BJ (cell line): ENCODE measurements at regions not wholly inside any gene's neighbourhood (a gene's known extent, or its start where the extent isn't known, plus 50 kb on each side); places are given as distances from the start of the nearest gene placed in this dataset.

Source experiments
- CTCF ChIA-PET: fragments of 350-600 bp; formaldehyde crosslinking; extraction: SDS; loops from one replicate; lab custom pipeline; 2021; ENCODE audit warnings: antibody characterized with exemption, inconsistent platforms; lab: Yijun Ruan, JAX
- POLR2A ChIA-PET: fragments of 300-600 bp; sonication (Branson Sonifier 250); formaldehyde crosslinking; extraction: SDS; loops from one replicate; lab custom pipeline; 2021; ENCODE audit warnings: antibody characterized with exemption; lab: Charles Lee
- DNase-seq: peaks from one replicate; pipeline ENCODE4 v3.0.0-alpha.2; 2011; ENCODE audit warnings: low read depth
- H3K27me3 ChIP-seq: 2 replicates; pipeline ENCODE4 v1.6.0; 2011; ENCODE audit warnings: low read length; ENCODE audit not compliant: control insufficient read depth, insufficient read depth
- H3K36me3 ChIP-seq: 2 replicates; pipeline ENCODE4 v1.5.1; 2011; ENCODE audit warnings: low read length; ENCODE audit not compliant: control insufficient read depth, insufficient read depth
- H3K4me3 ChIP-seq: 2 replicates; pipeline ENCODE4 v1.5.1; 2011; ENCODE audit warnings: low read depth, mild to moderate bottlenecking, control low read depth, low read length
- TF ChIP-seq, protein P1 (sequence below): IDR thresholded peaks from 2 replicates; pipeline ENCODE4 v1.5.1; 2011; ENCODE audit warnings: low read depth, mild to moderate bottlenecking, control low read depth, inconsistent platforms, low read length, moderate library complexity; ENCODE audit not compliant: insufficient read depth

DNA sequence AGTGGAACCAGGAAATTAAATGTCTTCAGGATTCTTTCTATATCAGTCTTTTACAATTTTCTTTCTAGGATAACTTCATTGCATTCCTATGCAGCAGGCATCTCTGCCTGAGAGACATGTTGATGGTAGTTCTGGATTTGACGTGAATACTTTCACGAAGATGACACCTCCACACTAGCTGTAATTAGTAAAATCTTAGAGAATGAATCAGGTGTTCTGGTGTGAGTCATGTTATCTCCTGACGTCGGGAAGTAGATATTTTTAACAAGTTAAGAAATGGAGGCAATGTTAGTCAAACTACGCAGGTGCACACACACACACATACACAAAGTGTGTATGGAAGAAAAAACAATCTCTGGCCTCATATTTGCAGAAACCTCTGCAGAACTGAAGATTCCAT is 1661.3 kb upstream of the MIR17HG start:
- TF ChIP-seq, protein P1, sequence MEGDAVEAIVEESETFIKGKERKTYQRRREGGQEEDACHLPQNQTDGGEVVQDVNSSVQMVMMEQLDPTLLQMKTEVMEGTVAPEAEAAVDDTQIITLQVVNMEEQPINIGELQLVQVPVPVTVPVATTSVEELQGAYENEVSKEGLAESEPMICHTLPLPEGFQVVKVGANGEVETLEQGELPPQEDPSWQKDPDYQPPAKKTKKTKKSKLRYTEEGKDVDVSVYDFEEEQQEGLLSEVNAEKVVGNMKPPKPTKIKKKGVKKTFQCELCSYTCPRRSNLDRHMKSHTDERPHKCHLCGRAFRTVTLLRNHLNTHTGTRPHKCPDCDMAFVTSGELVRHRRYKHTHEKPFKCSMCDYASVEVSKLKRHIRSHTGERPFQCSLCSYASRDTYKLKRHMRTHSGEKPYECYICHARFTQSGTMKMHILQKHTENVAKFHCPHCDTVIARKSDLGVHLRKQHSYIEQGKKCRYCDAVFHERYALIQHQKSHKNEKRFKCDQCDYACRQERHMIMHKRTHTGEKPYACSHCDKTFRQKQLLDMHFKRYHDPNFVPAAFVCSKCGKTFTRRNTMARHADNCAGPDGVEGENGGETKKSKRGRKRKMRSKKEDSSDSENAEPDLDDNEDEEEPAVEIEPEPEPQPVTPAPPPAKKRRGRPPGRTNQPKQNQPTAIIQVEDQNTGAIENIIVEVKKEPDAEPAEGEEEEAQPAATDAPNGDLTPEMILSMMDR: no peak

DNA sequence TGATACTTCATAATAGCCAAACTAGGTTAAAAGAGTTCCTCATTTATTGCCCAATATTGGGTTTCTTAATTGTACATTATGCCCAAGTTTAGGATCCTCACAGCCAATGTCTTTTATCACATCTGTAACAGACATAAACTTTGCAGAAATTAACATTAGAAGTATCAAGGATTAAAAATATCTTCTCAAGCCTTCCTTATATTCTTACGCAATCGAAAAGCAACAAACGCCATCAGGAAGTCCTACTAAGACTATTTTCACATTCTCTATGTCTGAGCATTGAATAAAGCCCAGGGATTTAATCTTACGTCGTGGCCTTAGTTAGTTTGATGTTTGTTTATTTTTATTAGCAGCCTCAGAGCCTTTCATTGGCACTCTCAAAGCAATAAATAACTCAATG is 1660.4 kb upstream of the MIR17HG start:
- POLR2A ChIA-PET: no interaction called here
- H3K27me3 ChIP-seq: no peaks in the 10 kb centered on the region
- DNase-seq: no peak
- H3K36me3 ChIP-seq: no peaks in the 10 kb centered on the region
- TF ChIP-seq, protein P1: no peak
- CTCF ChIA-PET: no interaction called here
- H3K4me3 ChIP-seq: no peak overlapping the region

More for the DNA sequence above, 1661.3 kb upstream of the MIR17HG start:
- CTCF ChIA-PET: interaction anchor here (0.6 kb wide), 1 partner anchor 1400 kb away, joined by 4 read pairs; no protein-coding TSS in a partner anchor
- POLR2A ChIA-PET: no interaction called here
- Histone ChIP-seq H3K36me3 (no peaks in the 10 kb centered on the region), H3K4me3 (no peak overlapping the region), H3K27me3 (no peaks in the 10 kb centered on the region)
- DNase-seq: no peak

DNA sequence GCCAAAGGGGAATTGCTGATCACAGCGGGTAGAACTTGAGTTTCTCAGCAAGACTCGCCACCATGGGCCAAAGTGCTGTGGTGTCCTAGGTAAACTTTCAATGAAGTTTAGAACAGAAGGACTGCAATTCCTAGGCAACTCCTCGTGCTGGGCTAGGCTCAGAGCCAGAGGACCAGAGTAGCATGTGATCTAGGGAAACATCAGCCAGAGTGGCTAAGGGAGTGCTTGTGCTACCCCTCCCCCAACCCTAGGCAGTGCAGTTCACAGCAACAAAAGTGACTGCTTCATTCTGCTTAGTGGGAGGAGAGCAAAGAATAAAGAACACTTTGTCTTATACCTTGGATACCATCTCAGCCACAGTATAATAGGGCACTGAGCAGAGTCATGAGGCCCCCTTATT is 1658.6 kb upstream of the MIR17HG start:
- no peak overlapping the region for H3K4me3 ChIP-seq
- TF ChIP-seq, protein P1: no peak
- DNase-seq: no peak
- ChIA-PET CTCF (no interaction called here), POLR2A (no interaction called here)
- H3K27me3 ChIP-seq: no peaks in the 10 kb centered on the region
- H3K36me3 ChIP-seq: no peaks in the 10 kb centered on the region

DNA sequence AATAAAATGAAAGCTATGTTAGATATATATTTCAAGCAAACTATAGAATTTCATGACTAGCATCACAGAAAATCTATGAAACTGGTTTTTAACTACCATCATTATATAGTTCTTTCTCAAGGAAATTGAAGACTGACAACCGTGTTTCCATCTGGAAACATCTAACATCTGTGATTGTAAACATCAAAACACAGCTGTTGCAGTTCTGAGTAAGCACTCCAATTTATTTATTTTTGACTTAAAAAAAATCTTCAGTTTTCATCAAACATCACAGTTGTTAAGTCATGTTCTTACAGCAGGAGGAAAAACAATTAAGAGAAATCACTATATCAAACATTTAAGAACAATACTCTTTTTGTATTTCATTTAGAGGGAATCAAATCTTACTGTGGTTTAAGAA is 1653.0 kb upstream of the MIR17HG start:
- CTCF ChIA-PET: no interaction called here

DNA sequence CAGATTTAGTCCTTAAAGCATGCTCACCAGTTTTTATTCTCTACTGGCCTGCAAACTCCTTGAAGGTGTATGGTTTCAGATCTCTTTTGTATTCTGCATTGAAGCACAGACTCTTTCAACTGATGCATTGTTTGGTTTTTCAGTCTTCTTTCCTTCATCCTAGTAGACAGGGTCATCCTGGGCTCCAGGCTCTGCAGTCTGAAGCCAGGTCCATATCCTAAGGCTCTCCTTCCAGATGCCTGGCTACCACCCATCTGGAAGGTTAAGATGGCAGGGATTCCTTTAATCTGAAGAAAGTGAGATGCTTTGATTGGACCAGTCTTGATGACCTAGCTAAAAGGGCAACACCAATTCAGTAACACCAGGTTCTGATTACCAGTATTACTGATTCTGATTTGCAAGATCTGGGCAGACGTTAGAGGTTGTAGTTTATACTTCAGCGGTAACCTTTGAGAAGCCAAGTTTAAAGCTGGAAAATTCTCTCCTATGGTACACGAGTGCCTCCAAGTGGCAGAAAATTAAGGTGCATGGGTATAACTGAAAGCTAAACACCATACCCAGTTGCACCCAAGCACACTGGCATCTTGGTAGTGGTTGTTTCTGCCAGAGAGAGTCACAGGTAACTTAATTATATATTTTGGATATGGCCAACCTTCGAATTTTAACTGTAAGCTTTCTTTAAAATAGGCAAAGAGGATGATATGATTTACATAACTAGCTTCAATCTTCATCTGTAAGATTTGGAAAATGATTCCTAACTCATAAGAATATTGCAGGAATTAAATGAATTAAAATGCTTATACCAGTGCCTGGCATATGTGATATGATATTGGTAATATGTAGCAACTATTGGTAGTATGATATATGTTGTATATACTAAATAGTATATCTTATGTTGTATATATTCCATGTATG is 1651.9 kb upstream of the MIR17HG start:
- DNase-seq: no peak
- H3K4me3 ChIP-seq: no peak overlapping the region
- CTCF ChIA-PET: no interaction called here
- TF ChIP-seq, protein P1: no peak
- POLR2A ChIA-PET: no interaction called here
- H3K36me3 ChIP-seq: no peaks in the 10 kb centered on the region
- H3K27me3 ChIP-seq: no peaks in the 10 kb centered on the region

More for the DNA sequence above, 1653.0 kb upstream of the MIR17HG start:
- Histone ChIP-seq H3K4me3 (no peak overlapping the region), H3K27me3 (no peaks in the 10 kb centered on the region), H3K36me3 (no peaks in the 10 kb centered on the region)
- TF ChIP-seq, protein P1: no peak
- POLR2A ChIA-PET: no interaction called here
- no peak for DNase-seq
